HK-2 (cell line): ENCODE measurements at regions not wholly inside any gene's neighbourhood (a gene's known extent, or its start where the extent isn't known, plus 50 kb on each side); places are given as distances from the start of the nearest gene placed in this dataset.
"Not testable (repeated sequence)": the region's sequence is repeated elsewhere in the genome, so short reads cannot be mapped to it uniquely, and the experiment has no call there.

Source experiments
- DNase-seq: peaks from one replicate; pipeline ENCODE4 v3.0.0-alpha.2; 2018; ENCODE audit not compliant: unreplicated experiment

DNA sequence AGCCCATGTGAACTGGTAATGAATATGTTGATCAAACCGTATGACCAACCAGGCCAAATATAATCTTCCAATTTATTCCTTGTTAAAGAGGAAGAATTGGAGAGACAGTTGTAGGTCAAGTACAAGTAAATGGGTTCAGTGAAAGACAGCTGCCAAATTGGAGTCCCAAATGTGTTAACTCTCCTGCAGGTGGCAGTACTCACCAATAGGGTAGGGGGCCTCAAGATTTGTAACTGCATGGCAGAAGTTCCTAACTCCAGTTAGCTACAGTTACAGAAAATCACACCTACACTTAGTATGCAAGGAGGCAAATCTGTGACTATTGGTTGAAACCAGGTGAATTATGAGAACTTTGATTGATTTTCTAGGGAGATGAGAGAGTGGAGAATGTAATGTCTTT lies 278.0 kb downstream of the ZBBX start:
- no peak for DNase-seq

DNA sequence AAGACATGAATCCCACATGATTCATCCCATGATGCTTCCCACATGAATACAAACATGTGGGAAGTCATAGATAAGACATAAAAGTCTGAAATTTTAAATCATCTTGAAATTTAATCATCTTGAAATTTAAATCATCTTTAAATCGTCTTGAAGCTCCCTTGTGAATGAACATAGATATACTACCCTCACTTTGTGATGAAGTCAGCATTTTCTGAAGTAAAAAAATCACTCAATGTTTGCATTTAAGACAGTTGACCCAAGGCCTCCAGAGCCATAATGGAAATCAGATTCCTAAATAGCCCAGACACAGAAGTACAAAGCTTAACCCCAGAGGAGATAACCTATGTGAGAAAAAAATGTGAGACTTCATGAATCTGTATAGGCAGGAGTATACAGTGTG lies 279.4 kb downstream of the ZBBX start:
- no peak for DNase-seq

DNA sequence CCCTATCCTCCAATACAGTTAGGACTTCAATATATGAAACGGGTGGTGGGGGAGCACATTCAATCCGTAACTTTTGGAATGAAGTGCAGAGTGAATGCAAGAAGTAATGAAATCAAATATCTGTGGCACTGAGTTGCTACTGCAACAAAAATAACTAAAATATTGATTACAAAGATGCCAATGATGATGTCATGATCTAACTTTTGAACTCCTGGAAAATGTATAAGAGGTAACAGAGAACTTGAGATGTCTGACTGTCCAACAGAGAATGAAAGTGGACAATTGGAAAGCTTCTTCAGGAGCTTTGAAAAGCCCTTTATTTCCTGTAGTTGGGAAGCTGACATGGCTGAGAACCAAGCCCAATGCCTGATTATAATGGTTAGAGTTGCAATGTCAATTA lies 279.9 kb downstream of the ZBBX start:
- no peak for DNase-seq

DNA sequence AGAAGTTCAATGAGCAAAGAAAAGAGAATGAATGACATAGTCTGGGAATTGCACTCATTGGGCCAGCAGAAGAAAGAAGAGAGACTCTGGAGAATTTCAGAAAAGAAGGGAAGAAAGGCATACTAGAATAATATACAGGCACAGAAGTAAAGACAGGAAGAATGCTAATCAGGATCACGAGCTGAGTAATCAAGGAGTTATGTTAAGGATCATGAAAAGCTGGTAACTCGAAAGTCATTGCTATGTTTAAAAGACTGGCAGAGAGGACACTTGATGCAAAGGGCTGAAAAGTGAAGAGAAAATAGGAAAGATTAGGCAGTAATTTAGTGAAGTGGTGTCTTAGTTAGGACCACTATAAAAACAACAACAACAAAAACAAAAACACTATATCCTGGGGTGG lies 284.1 kb downstream of the ZBBX start:
- no peak for DNase-seq

DNA sequence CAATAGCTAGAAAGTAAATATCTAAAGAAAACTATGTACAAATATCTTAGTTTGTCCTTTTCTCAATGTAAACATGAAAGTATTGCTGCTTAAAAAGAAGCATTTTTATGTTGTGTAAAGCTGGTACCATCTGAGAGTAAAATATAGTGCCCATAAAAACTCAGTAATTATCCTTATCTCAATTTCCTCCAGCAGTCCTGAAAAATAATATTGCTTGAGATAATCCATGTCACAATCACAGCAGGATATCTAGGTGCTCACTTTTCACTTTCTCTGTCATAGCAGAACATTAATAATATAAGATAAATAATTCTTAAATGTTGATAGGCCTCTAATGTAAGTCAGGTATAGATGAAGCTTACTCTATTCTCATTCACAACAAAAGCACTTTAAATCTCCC lies 285.5 kb downstream of the ZBBX start:
- DNase-seq: no peak

DNA sequence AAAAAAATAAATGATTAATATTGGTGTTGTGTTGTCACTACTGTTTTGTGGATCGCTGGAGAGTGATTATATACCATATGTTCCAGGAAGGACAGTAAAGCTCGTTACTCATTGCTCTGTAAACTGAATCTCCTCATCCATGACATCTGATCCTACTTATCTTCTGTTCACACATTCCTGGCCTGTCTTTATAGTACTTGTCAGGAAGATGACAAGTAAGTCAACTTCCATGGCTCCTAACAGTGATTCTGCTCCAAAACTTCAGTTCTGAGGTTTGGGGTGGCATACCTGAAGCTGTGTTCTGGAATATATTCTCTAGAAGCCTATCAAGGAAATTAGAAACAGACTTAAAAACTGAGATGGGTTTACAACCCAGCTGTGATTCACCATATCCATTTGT lies 288.9 kb downstream of the ZBBX start:
- no peak for DNase-seq

DNA sequence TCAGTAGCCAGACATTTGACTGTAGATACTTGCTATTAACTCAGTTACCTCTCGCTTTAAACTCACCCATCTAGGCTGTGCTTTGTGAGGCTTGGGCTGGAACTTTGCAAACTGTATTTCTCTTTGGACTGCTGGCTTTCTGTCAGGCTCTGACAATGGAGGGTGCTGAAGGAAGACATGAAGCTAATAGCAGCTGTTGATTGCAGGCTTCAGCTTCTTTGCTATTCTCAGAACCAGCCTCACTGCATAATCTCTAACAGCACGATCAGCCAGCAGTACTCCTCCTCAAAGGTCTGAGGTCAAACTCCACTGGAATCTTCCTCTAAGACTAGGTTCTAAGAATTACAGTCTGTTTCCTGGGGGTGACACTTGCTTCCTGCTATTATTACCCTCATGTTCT lies 295.6 kb downstream of the ZBBX start:
- no peak for DNase-seq

DNA sequence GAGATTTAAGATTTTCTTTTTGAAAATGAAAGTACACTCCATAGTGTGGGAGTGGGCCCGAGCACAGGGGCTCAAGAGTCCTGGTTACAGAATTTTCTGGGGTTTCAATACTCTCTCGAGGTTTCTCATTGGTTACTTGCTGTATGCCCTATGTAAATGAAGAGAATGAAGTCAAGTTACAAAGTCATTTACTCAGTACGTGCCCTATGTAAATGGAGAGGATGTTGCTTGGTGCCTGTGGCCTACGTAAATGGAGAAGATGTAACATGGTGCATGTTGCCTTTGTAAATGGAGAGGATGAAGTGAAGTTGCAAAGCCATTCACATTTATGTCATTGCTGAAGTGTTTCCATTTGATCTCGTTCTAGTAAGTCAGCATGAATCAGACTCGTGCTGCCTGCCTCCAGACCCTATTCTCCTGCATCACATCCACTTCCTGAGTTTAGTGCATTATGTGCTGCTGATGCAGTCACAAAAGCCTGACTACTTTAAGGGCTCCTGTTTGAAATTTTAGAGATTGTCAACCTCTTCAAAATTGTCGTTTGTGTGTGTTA lies 302.0 kb downstream of the ZBBX start:
- DNase-seq: no peak

DNA sequence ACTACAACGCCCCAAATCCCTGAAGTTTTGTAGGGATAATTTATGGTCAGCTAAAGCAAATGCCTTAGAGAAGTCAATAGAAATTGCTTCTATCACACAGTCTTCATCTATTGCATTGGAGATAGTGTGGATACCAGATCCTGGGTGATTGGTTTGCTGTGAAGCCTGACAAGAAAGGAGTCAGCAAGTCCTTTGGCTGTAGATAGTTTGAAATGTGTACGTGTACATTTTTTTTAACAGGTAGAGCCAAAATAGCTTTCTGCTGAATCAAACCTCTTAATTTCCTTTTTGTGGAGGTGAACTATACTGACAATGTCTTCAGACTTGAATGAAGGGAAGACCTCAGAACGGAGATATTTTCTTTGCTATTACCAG lies 312.3 kb downstream of the ZBBX start:
- no peak for DNase-seq

DNA sequence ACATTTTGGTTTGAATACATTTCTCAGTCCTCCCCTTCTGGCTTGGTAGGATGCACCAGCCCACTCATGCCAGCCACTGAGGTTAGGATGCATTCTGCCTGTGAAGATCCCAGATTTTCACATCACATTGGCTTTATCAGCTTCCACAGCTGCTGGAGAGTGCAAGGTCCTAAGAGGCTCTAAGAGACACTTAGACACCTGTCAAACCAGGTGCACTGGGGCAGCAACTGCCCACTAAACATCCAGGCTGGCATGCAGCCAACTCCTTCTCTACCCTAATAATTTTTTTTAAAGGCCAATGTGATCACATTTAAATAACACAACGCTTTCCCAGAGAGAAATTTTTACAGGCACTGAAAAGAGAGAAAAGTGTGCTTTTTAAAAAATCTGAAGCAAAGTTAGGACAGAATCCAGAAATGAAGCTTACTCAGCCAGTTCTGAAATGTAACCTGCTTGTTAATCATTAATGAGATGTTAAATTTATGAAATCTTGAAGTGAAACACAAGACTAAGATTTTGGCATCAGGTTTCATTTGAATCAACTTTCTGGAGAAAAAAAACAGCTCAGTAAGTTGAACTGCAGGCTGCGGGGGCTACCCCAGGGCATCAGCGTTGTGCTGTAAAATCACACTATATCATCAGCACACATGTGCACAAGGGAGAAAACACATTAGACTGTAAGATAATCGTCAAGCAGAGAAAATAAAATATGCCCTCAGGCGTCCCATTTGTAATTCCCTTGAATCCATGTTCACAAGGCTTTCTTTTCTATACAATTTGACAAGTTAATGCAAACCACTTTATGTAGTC lies 312.9 kb downstream of the ZBBX start:
- no peak for DNase-seq

DNA sequence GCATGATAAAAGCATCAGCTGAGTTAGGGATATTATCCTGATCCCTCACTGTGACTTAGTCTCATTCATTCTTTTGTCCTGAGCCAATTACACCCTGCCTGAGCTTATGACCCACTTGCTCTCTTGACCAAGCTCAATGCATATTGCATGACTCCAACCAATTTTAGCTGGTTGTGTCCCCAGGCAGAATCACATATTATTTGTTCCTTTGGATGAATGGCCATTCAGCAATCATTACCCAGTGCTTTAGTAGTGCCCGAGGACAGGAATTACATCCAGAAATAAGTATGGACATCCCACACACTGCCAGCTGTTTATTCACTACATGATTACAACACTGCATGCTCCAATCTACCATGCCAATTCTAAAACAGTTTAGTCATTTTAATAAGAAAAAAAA lies 322.5 kb downstream of the ZBBX start:
- no peak for DNase-seq

DNA sequence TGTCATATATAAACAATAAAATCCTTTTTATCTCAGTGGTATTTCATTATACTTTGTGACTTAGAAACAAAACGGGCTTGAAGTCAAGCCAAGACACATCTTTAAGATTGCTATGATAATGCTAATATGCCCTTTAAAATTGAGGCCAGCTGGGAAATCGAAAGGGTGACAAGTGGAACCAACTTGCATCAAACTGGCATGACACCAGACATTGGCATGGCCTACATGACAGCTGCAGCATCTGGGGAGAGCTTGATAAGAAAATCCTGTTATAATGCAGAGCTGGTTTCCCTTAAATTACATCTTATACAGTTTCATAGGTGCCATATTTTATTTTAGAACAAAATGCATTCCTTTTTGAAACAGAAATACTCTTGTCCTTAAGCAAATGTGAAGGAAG lies 325.2 kb downstream of the ZBBX start:
- DNase-seq: no peak

DNA sequence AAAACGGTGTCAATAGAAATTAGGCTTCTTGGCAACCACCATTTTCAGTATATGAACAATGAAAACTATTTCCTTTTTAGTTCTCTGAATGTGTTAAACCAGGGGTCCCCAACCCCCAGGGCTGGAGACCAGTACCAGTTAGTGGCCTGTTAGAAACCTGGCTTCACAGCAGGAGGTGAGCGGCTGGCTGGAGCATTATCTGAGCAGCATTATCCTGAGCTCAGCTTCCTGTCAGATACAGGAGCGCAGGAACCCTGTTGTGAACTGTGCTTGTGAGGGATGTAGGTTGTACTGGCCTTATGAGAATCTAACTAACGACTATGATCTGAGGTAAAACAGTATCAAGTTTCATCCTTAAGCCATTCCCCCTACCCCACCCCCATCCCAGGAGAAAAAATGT lies 328.7 kb downstream of the ZBBX start:
- DNase-seq: no peak

DNA sequence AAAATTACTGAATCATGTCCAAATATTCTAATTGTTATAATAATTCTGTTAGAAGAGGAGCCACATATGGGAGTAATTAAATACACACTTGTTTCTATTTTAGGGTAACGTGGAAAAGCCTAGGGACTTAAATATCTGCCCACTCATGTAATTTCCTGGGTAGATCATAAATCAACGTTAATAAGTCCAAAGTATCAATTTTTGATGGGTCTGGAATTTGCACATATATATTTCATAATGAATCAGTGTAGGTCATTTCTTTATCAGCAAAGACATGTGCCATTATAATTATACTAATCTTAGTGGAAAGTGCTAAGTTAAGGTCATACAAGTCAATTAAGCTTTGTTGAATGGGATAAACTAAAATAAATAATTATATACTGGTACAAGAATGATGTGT lies 346.2 kb downstream of the ZBBX start:
- no peak for DNase-seq

DNA sequence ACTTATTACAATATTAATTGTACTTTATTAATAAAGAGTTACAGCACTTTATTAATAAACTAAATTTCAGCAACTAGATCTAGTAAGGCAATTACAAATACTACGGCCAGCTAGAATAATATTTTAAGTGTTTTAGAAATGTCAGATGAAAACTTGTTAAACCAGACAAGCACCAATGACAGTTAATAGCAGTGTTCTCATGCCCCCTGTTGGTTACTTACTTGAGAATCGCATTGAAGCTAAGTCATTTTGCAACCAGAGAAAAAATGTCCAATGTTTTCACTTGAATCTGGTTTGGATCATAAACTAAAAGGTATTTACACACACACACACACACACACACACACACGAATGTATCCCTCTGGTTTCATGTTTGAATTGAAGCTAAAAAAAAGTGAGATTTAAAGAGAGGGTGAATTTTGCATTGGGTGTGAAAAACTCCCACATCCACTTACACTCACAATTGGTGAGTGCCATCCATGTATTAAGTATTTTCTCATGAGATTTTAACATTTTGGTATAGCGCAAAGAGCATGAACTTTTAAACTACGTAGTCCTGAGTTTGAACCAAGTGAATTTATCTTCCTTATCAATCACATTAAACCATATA lies 347.7 kb downstream of the ZBBX start:
- peak; percentile 1 for DNase-seq

DNA sequence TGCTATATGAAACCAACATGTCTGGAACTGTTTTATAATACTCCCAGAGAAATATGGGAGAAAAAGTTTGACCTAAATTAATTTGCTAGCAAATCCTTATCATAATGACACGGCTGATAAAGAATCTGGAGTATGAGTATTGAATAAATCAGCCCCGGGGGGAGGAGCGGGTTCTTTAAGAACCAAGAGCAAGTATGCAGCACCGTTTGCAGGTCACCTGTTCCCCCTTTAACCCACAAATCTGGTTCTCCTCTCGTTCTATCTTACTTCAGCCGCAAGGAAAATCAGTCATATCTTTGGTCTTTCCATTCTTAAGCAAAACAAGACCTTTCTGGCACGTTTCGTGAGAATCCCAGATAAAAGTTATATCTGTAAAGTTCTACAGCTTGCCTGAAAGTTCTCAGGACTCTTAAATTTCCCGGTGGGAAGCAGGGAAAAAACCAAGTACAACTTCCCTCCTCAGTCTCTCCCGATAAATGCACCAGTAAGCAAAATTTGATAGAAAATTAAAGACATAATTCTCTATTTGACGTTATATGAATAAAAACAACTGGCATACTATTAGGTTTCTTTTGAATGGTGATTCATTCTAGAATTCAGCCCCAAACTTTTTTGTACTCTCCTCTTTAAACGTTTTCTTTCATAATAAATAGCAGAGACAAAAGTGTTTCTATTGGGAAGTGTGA lies 348.6 kb downstream of the ZBBX start:
- DNase-seq: no peak

DNA sequence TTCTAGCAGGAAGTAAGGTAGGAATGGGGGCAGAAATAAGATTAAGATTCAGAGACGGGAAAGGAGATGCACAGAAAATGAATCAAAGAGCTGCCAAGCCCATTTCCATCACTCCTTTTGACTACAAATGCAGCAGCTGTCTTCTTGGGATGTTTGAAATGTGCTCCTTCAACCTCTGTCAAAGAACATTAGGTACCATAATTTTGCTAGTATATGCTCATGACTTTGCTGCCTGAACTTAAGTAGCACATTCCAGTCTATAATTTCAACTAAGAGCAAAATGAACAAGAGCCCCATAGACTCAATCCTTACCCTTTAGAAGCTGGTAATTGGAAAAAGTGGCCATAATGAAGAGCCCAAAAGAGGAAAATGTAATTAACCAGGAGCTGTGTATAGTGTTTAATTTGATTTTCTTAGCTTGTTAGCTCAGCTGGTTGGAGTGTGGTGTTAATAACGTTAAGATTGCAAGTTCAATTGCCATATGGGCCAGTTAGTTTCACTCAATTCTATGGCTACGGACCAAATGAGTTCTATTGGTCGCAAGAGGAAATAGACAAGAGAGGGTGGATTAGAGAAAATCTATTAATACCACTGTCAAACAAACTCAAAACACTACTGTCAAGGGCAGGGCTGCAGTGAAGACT lies 349.9 kb downstream of the ZBBX start:
- no peak for DNase-seq

DNA sequence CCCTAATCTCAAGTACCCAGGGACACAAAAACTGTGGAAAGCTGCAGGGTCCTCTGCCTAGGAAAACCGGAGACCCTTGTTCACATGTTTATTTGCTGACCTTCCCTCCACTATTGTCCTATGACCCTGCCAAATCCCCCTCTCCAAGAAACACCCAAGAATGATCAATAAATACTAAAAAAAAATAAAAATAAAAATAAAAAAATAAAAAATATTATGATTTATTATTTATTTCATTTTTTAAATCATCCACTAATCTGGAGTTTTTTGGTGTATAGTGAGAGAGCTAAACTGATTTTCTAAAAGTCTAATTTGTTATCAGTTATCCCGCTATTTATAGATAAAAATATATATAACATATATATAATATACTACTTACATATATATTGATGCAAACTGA lies 360.6 kb downstream of the ZBBX start:
- not testable (repeated sequence) for DNase-seq

DNA sequence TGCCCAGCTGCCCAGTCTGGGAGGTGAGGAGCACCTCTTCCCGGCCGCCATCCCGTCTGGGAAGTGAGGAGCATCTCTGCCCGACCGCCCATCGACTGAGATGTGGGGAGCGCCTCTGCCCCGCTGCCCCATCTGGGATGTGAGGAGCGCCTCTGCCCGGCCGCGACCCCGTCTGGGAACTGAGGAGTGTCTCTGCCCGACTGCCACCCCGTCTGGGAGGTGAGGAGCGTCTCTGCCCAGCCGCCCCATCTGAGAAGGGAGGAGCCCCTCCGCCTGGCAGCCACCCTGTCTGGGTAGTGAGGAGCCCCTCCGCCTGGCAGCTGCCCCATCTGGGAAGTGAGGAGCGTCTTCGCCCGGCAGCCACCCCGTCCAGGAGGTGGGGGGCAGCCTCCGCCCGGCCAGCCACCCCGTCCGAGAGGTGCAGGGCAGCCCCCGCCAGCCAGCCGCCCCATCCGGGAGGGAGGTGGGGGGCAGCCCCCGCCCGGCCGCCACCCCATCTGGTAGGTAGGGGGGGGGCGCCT lies 361.4 kb downstream of the ZBBX start:
- DNase-seq: not testable (repeated sequence)

DNA sequence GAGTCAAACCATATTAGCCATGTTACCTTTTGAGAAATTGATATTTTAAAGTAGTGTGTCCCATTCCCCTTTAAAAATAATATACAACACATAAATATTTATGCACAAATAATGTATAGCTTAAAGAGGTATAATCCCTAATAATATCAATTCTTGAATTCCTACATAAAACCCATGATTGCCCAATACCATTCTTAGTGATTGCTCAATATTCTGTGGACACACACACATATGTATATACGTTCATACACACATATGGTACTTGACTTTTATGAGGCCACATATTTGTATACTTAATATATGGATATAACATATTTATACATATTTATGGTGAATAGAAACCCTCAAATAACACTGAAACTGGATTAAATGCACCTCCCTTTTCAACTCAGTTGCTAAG lies 367.4 kb downstream of the ZBBX start:
- DNase-seq: no peak

DNA sequence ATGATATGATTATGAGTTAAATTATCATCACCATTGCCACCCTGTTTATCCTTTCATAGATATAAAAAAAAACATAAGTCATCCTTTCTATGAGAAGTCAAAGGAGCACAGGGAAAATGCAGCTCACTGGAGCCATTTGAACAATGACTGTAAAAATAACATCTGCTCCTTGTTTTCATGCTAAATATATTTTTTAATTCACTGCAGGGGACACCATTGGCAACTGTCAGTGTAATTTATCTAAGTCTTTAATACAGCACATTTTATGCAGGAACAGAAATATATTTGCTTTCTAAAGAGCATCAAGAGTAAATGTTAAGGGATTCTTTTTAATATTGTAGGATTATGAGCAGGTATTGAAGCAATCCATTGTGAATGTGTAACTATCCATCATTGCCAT lies 371.3 kb downstream of the ZBBX start:
- DNase-seq: no peak

DNA sequence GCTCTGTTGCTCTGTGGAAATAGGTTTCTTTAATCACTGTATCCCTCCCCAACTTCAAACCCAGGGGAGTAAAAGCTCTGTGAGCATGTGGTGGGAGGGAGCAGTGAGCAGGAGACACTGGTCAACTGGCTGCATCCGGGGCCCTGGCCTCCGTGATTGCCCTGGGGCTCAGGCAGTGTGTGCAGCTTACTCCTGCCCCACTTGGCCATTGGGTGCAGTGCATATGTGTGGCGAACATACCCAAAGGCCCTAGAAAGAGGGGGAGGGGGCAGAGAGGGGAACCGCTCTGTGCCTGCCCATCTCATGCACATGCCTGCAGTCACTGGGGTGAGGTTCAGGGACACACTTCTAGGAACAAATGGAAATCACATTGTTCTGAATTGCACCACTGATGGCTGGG lies 378.7 kb downstream of the ZBBX start:
- DNase-seq: no peak
